D721Med (cell line): ENCODE measurements at regions not wholly inside any gene's neighbourhood (a gene's known extent, or its start where the extent isn't known, plus 50 kb on each side); places are given as distances from the start of the nearest gene placed in this dataset.

ENCODE experiments used
- DNase-seq: peaks from one replicate; pipeline ENCODE4 v3.0.0; 2011; ENCODE audit warnings: low spot score; ENCODE audit not compliant: insufficient read length
- FAIRE-seq: peaks from 2 replicates; lab custom pipeline; 2011; peaks lifted over from hg19 to GRCh38; lab: Jason Lieb, UNC
- TF ChIP-seq, protein P1 (sequence below): IDR thresholded peaks from 2 replicates; pipeline ENCODE4 v1.5.1; 2012; ENCODE audit warnings: mild to moderate bottlenecking, control low read depth; ENCODE audit not compliant: insufficient read depth; ENCODE audit errors: missing control alignments

DNA sequence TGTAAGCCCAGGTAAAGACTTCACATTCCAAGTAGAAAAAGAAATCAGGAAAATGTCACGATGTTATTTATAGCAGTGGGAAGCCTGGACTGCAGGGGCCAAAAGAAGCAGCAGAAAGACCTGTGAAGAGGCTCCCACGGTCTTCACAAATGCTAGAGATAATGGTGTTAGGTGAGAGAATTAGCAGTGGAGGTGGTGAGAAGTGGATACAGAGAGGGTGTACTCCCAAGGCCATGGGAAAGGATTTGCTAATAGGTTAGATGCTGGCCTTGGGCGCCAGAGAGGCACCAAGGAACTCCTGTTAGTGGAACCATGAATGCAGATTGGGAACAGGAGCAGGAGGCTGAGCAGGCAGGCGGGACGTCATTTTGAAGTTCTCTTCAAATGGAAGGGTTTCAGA lies 386.1 kb downstream of the C12orf75 start:
- no peak for FAIRE-seq
- TF ChIP-seq, protein P1, sequence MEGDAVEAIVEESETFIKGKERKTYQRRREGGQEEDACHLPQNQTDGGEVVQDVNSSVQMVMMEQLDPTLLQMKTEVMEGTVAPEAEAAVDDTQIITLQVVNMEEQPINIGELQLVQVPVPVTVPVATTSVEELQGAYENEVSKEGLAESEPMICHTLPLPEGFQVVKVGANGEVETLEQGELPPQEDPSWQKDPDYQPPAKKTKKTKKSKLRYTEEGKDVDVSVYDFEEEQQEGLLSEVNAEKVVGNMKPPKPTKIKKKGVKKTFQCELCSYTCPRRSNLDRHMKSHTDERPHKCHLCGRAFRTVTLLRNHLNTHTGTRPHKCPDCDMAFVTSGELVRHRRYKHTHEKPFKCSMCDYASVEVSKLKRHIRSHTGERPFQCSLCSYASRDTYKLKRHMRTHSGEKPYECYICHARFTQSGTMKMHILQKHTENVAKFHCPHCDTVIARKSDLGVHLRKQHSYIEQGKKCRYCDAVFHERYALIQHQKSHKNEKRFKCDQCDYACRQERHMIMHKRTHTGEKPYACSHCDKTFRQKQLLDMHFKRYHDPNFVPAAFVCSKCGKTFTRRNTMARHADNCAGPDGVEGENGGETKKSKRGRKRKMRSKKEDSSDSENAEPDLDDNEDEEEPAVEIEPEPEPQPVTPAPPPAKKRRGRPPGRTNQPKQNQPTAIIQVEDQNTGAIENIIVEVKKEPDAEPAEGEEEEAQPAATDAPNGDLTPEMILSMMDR = no peak

DNA sequence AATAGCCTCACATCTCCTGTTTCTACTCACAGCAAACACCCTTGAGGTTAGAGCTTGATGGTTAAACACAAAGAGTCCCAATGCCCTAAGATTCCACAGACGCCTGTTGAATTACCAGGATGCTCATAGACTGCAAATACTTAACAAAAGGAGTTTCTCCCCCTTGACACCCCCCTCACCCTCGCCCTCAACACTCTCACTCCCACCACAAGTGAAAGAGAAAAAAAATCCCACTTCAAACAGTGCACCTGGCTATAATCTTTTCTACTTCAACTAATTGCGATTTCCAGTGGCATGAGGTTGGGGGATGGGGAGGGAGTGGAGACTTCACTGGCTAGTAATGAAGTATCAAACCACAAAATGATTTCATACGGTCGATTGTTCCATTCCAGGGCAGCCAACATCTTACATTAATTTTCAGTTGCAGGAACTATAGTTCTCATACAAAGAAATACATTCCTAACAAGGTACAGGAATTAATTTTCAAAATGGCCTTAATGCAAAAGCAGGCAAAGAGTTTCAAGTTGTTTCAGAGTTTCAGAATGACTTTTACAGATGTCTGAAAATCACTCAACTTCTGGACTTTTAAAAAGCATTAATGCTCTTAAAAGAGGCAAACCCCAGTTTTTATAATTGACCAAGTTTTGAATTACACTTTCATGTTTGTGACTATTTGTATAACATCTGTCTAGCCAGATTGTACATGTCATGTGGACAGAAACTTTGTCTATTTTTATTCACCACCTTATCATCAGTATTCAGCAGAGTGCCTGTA lies 390.7 kb downstream of the C12orf75 start:
- DNase-seq (no peak), FAIRE-seq (peak; percentile 55)

More for the DNA sequence above, 386.1 kb downstream of the C12orf75 start:
- DNase-seq = no peak

DNA sequence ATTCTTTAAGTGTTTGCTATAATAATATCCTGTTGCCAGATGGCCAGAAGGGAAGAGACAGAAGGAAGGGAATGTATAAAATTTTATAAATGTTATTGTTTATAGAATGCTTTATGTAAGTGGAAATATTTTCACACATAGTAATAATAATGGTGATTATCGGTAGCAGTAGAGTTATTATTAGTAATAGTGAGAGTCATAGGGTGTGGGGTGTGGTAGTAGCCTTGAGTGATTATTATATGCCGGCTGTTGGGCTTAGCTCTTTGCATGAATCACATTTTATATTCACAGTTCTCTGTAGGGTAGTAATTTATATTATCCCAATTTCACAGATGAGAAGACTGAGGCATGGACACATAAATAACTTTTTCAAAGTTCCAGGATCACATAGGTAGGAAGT lies 391.4 kb downstream of the C12orf75 start:
- TF ChIP-seq, protein P1 = no peak
- FAIRE-seq (no peak), DNase-seq (no peak)

More for the DNA sequence above, 390.7 kb downstream of the C12orf75 start:
- TF ChIP-seq, protein P1 = no peak

DNA sequence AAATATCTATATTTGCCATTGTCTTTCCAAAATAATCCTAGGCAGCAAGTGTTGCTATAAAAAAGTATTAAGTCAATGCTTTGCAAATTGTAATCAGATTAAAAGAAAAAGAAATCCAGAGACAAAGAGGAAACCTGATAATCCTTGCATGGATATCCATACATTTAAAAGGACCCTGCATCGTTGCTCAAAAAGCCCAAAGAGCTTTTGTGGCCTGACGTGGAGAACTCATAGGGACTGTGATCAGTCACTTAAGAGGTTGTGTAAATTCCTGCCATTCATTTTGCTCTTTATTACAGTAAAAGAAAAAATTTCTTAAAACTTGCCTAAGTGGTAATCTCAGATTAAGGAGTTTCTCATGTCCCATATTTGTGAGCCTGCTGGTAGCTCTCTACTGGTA lies 392.6 kb downstream of the C12orf75 start:
- no peak for FAIRE-seq
- TF ChIP-seq, protein P1 = no peak
- DNase-seq = no peak

DNA sequence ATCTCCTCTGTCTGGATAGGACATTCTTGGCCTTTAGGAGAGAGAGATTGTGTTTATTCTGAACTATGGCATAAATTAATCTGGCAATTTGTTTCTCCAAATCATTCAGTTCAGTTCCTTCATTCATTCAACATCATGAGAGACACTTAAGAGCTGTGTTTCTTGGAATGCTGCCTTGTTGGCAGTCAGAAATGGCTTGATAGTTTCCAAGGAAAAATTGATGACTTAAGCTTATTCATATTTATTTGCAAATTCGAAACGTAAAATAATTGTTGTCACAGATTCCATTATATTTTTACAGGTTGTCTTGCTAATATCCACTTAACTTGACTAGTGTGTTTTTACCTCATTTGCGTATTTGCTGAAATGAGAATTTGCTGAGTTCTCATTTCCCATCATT lies 393.0 kb downstream of the C12orf75 start:
- FAIRE-seq (no peak), DNase-seq (no peak)
- TF ChIP-seq, protein P1 = no peak

DNA sequence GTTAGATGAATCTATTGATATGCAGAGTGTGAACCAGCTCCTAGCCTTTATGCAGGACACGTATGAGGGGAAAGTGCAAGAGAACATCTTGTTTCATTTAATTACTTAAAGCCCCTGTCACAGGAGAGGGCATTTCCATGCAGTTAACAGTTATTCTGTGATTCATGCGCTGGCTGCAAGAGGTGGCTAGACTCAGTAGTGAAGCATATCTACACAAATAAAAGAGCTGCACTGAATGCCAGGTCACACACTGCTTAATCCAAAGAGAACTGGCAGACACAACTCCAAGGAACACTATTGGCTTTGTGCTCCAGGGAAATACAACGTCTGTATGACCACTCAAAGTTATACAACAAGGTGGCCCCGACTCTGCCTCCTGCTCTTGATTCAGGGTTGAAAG lies 394.1 kb downstream of the C12orf75 start:
- FAIRE-seq (no peak), DNase-seq (no peak)
- TF ChIP-seq, protein P1 = no peak

DNA sequence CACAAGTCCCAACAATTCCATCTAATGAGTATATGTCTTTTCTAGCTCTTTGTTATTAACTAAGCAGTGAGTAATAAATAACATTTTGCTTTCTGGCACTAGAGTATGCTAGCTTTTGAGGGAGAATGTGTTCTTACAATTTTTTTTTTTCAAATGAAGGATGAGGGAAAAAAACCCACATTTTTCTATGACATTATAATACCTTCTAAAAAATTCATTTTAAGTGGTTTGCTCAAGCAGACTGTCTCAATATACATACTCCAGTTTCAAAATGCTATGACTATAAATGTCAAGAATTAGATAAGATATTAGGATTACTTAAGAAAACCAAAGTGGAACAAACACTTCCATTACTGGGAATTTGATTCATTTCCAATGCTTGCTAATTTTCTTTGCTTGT lies 394.6 kb downstream of the C12orf75 start:
- DNase-seq (no peak), FAIRE-seq (no peak)
- TF ChIP-seq, protein P1 = no peak
